Ishikawa (cell line): ENCODE measurements at regions not wholly inside any gene's neighbourhood (a gene's known extent, or its start where the extent isn't known, plus 50 kb on each side); places are given as distances from the start of the nearest gene placed in this dataset.

Experiments
- CREB1 ChIP-seq: IDR thresholded peaks from 2 replicates; pipeline ENCODE4 v1.6.1; 2012; ENCODE audit warnings: low read depth
- EP300 ChIP-seq: IDR thresholded peaks from 2 replicates; pipeline ENCODE4 v1.6.1; 2012; ENCODE audit warnings: borderline replicate concordance
- REST ChIP-seq: IDR thresholded peaks from 2 replicates; pipeline ENCODE4 v1.6.1; 2012; ENCODE audit warnings: low read depth, mild to moderate bottlenecking
- TAF1 ChIP-seq: IDR thresholded peaks from 2 replicates; pipeline ENCODE4 v1.6.1; 2012; ENCODE audit warnings: low read depth, mild to moderate bottlenecking
- ZBTB7A ChIP-seq: IDR thresholded peaks from 2 replicates; pipeline ENCODE4 v1.6.1; 2012; ENCODE audit warnings: low read depth
- TF ChIP-seq, protein P1 (sequence below): IDR thresholded peaks from 2 replicates; pipeline ENCODE4 v1.6.1; 2012

- TF ChIP-seq EP300 (no peak), TAF1 (no peak), ZBTB7A (no peak), CREB1 (no peak), REST (no peak)
- TF ChIP-seq, protein P1, sequence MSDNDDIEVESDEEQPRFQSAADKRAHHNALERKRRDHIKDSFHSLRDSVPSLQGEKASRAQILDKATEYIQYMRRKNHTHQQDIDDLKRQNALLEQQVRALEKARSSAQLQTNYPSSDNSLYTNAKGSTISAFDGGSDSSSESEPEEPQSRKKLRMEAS, result no peak
Measured at GRCh38 chr10:29815572-29815971, 180.8 kb upstream of the SVIL start.
